Osteocyte (in vitro differentiated cells): ENCODE measurements at regions not wholly inside any gene's neighbourhood (a gene's known extent, or its start where the extent isn't known, plus 50 kb on each side); places are given as distances from the start of the nearest gene placed in this dataset.
"Not testable (repeated sequence)": the region's sequence is repeated elsewhere in the genome, so short reads cannot be mapped to it uniquely, and the experiment has no call there.

Source experiments
- DNase-seq: peaks from one replicate; pipeline ENCODE4 v3.0.0; 2021; ENCODE audit warnings: mixed read lengths; ENCODE audit not compliant: unreplicated experiment; ENCODE audit errors: extremely low spot score
- H3K27ac Mint-ChIP-seq: one replicate; pipeline ENCODE4 v1.8.0; 2021; ENCODE audit warnings: mild to moderate bottlenecking, mixed read lengths; ENCODE audit not compliant: unreplicated experiment
- H3K27me3 Mint-ChIP-seq: one replicate; pipeline ENCODE4 v1.8.0; 2021; ENCODE audit warnings: mixed read lengths; ENCODE audit not compliant: unreplicated experiment
- H3K36me3 Mint-ChIP-seq: one replicate; pipeline ENCODE4 v1.8.0; 2021; ENCODE audit warnings: mixed read lengths; ENCODE audit not compliant: unreplicated experiment
- H3K4me1 Mint-ChIP-seq: one replicate; pipeline ENCODE4 v1.8.0; 2021; ENCODE audit warnings: mixed read lengths; ENCODE audit not compliant: unreplicated experiment
- H3K4me3 Mint-ChIP-seq: one replicate; pipeline ENCODE4 v1.8.0; 2021; ENCODE audit warnings: mild to moderate bottlenecking, moderate library complexity, mixed read lengths; ENCODE audit not compliant: unreplicated experiment
- H3K9me3 Mint-ChIP-seq: one replicate; pipeline ENCODE4 v1.8.0; 2021; ENCODE audit warnings: mixed read lengths; ENCODE audit not compliant: unreplicated experiment
- CTCF ChIP-seq: fragments of 200-600 bp; sonication (generic); IDR thresholded peaks from 2 replicates; pipeline ENCODE4 v1.5.0; 2021; ENCODE audit warnings: antibody characterized with exemption, mild to moderate bottlenecking, moderate library complexity

- Mint-ChIP-seq H3K4me3 (no peak overlapping the region), H3K9me3 (no peaks in the 10 kb centered on the region), H3K36me3 (no peaks in the 10 kb centered on the region), H3K4me1 (no peaks in the 10 kb centered on the region), H3K27ac (no peak overlapping the region), H3K27me3 (no peaks in the 10 kb centered on the region)
- TF ChIP-seq CTCF: no peak
- no peak for DNase-seq
Measured at GRCh38 chr1:105243969-105244368, 1494.3 kb downstream of the AMY1C start.

- no peak for DNase-seq
- Mint-ChIP-seq H3K4me3 (no peak overlapping the region), H3K27me3 (no peaks in the 10 kb centered on the region), H3K9me3 (no peaks in the 10 kb centered on the region), H3K36me3 (no peaks in the 10 kb centered on the region), H3K27ac (no peak overlapping the region), H3K4me1 (no peaks in the 10 kb centered on the region)
- TF ChIP-seq CTCF: no peak
Measured at GRCh38 chr1:105254906-105255305, 1505.2 kb downstream of the AMY1C start.

- no peak for TF ChIP-seq CTCF
- Mint-ChIP-seq H3K36me3 (no peaks in the 10 kb centered on the region), H3K4me1 (no peaks in the 10 kb centered on the region), H3K27ac (no peak overlapping the region), H3K27me3 (no peaks in the 10 kb centered on the region), H3K9me3 (no peaks in the 10 kb centered on the region), H3K4me3 (no peak overlapping the region)
- DNase-seq: no peak
Measured at GRCh38 chr1:105260001-105260400, 1510.3 kb downstream of the AMY1C start.

- no peaks in the 10 kb centered on the region for H3K4me1 Mint-ChIP-seq
- no peak for DNase-seq
- peaks cover 14% of the 10 kb centered on the region for H3K9me3 Mint-ChIP-seq
- no peak overlapping the region for H3K27ac Mint-ChIP-seq
- TF ChIP-seq CTCF: no peak
- no peaks in the 10 kb centered on the region for H3K27me3 Mint-ChIP-seq
- H3K4me3 Mint-ChIP-seq: no peak overlapping the region
- no peaks in the 10 kb centered on the region for H3K36me3 Mint-ChIP-seq
Measured at GRCh38 chr1:105270966-105271365, 1521.3 kb downstream of the AMY1C start.

- H3K36me3 Mint-ChIP-seq, H3K4me3 Mint-ChIP-seq, H3K4me1 Mint-ChIP-seq, H3K27ac Mint-ChIP-seq, DNase-seq, H3K27me3 Mint-ChIP-seq: not testable (repeated sequence)
- peaks cover 14% of the 10 kb centered on the region for H3K9me3 Mint-ChIP-seq
Measured at GRCh38 chr1:105272376-105272775, 1522.7 kb downstream of the AMY1C start.

GRCh38 chr1:105294838-105295237, 1545.1 kb downstream of the AMY1C start:
- Mint-ChIP-seq H3K27me3 (no peaks in the 10 kb centered on the region), H3K27ac (no peak overlapping the region), H3K9me3 (peaks cover 13% of the 10 kb centered on the region), H3K4me3 (no peak overlapping the region), H3K36me3 (no peaks in the 10 kb centered on the region), H3K4me1 (no peaks in the 10 kb centered on the region)
- no peak for DNase-seq
- TF ChIP-seq CTCF: no peak
